Loucy (cell line): ENCODE measurements at regions not wholly inside any gene's neighbourhood (a gene's known extent, or its start where the extent isn't known, plus 50 kb on each side); places are given as distances from the start of the nearest gene placed in this dataset.

Experiments used
- H2AFZ ChIP-seq: fragments of 200-600 bp; sonication (generic); 2 replicates; pipeline ENCODE4 v1.6.0; 2016; ENCODE audit warnings: antibody characterized with exemption, mild to moderate bottlenecking, low read length, moderate library complexity
- H3F3A ChIP-seq: fragments of 200-600 bp; 2 replicates; pipeline ENCODE4 v1.6.0; 2016; ENCODE audit warnings: antibody characterized with exemption, low read depth, mild to moderate bottlenecking
- H3K27me3 ChIP-seq: fragments of 200-600 bp; sonication (generic); 2 replicates; pipeline ENCODE4 v1.6.1; 2014; ENCODE audit warnings: low read length, mild to moderate bottlenecking; ENCODE audit not compliant: insufficient read depth, poor library complexity, severe bottlenecking
- H3K36me3 ChIP-seq: fragments of 200-600 bp; sonication (generic); 2 replicates; pipeline ENCODE4 v1.6.1; 2016; ENCODE audit warnings: low read length; ENCODE audit not compliant: insufficient read depth
- H3K4me1 ChIP-seq: fragments of 200-600 bp; sonication (generic); 2 replicates; pipeline ENCODE4 v1.5.1; 2014; ENCODE audit warnings: low read length, mild to moderate bottlenecking; ENCODE audit not compliant: insufficient read depth, poor library complexity, severe bottlenecking
- H3K4me2 ChIP-seq: fragments of 200-600 bp; sonication (generic); 2 replicates; pipeline ENCODE4 v1.6.0; 2014; ENCODE audit warnings: antibody characterized with exemption, low read length, low read depth, mild to moderate bottlenecking; ENCODE audit not compliant: poor library complexity, severe bottlenecking
- H3K4me3 ChIP-seq: fragments of 200-600 bp; sonication (generic); 2 replicates; pipeline ENCODE4 v1.5.1; 2014; ENCODE audit warnings: low read length, mild to moderate bottlenecking, mixed read lengths; ENCODE audit not compliant: poor library complexity, severe bottlenecking
- H3K79me2 ChIP-seq: fragments of 200-600 bp; sonication (generic); 2 replicates; pipeline ENCODE4 v1.6.1; 2014; ENCODE audit warnings: low read length; ENCODE audit not compliant: insufficient read depth
- H3K9ac ChIP-seq: fragments of 200-600 bp; sonication (generic); 2 replicates; pipeline ENCODE4 v1.6.0; 2014; ENCODE audit warnings: mild to moderate bottlenecking, low read depth, low read length, moderate library complexity; ENCODE audit not compliant: poor library complexity, severe bottlenecking
- H3K9me2 ChIP-seq: fragments of 200-600 bp; sonication (generic); replicated peaks from 2 replicates; pipeline ENCODE4 v1.6.1; 2016; ENCODE audit warnings: low read depth, low read length, mixed read lengths
- H3K9me3 ChIP-seq: fragments of 200-600 bp; sonication (generic); 2 replicates; pipeline ENCODE4 v1.6.1; 2014; ENCODE audit warnings: mild to moderate bottlenecking, antibody characterized with exemption, low read length, low read depth; ENCODE audit not compliant: insufficient read depth
- H4K20me1 ChIP-seq: fragments of 200-600 bp; sonication (generic); 2 replicates; pipeline ENCODE4 v1.6.0; 2014; ENCODE audit warnings: antibody characterized with exemption, low read length, mild to moderate bottlenecking; ENCODE audit not compliant: insufficient read depth, poor library complexity, severe bottlenecking
- CTCF ChIP-seq: fragments of 200-600 bp; sonication (generic); conservative IDR thresholded peaks from 2 replicates; pipeline ENCODE4 v1.5.1; 2014; ENCODE audit warnings: mild to moderate bottlenecking, antibody characterized with exemption, low read length
- EZH2phosphoT487 ChIP-seq: fragments of 200-600 bp; IDR thresholded peaks from 2 replicates; pipeline ENCODE4 v1.6.1; 2018; ENCODE audit warnings: antibody characterized with exemption, mild to moderate bottlenecking, moderate library complexity, borderline replicate concordance

GRCh38 chr13:100842136-100842535 lies 167.5 kb upstream of the TMTC4 start:
- no peak overlapping the region for H3K9ac ChIP-seq
- no peak overlapping the region for H2AFZ ChIP-seq
- no peaks in the 10 kb centered on the region for H3F3A ChIP-seq
- TF ChIP-seq CTCF (no peak), EZH2phosphoT487 (no peak)
- H3K79me2 ChIP-seq, result no peaks in the 10 kb centered on the region
- no peaks in the 10 kb centered on the region; the same call in 1 of the 2 replicates for H3K9me2 ChIP-seq
- H3K36me3 ChIP-seq, result no peaks in the 10 kb centered on the region
- H3K27me3 ChIP-seq, result no peaks in the 10 kb centered on the region
- H4K20me1 ChIP-seq, result no peaks in the 10 kb centered on the region
- H3K4me1 ChIP-seq, result no peaks in the 10 kb centered on the region
- H3K4me3 ChIP-seq, result no peak overlapping the region
- no peak overlapping the region for H3K4me2 ChIP-seq
- H3K9me3 ChIP-seq, result no peaks in the 10 kb centered on the region

- H3K79me2 ChIP-seq, result no peaks in the 10 kb centered on the region
- no peaks in the 10 kb centered on the region for H3K27me3 ChIP-seq
- no peaks in the 10 kb centered on the region for H4K20me1 ChIP-seq
- no peaks in the 10 kb centered on the region for H3F3A ChIP-seq
- no peak overlapping the region for H3K9ac ChIP-seq
- no peaks in the 10 kb centered on the region for H3K9me2 ChIP-seq
- H3K9me3 ChIP-seq, result no peaks in the 10 kb centered on the region
- H3K4me1 ChIP-seq, result no peaks in the 10 kb centered on the region
- no peaks in the 10 kb centered on the region for H3K36me3 ChIP-seq
- no peak overlapping the region for H2AFZ ChIP-seq
- TF ChIP-seq CTCF (no peak), EZH2phosphoT487 (no peak)
- H3K4me3 ChIP-seq, result no peak overlapping the region
- no peak overlapping the region for H3K4me2 ChIP-seq
Measured at GRCh38 chr13:100838387-100838786, 163.8 kb upstream of the TMTC4 start.

DNA sequence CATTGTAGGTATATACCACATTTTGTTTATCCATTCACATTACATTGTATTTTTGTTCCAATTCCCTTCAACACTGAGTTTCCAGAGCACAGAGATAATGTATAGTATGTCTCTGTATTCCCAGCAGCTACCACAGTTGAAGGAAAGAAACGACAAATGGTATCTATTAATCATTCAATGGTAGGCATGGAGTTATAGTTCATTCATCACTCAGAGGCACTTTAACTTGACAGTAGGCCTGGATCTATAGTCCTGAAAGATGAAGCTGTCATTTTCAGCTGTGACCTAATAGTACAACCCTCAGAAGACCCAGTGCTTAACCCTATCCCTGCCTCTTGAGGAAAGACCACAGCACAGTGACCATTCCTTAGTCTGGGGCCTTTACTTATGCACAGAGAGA lies 163.0 kb upstream of the TMTC4 start:
- TF ChIP-seq EZH2phosphoT487, result no peak
- TF ChIP-seq CTCF, result no peak
- Histone ChIP-seq H3K9ac (no peak overlapping the region), H3K9me3 (no peaks in the 10 kb centered on the region), H3K79me2 (no peaks in the 10 kb centered on the region), H3K36me3 (no peaks in the 10 kb centered on the region), H3F3A (no peaks in the 10 kb centered on the region), H3K4me3 (no peak overlapping the region), H3K4me2 (no peak overlapping the region), H4K20me1 (no peaks in the 10 kb centered on the region), H3K9me2 (no peaks in the 10 kb centered on the region), H3K27me3 (no peaks in the 10 kb centered on the region), H2AFZ (no peak overlapping the region), H3K4me1 (no peaks in the 10 kb centered on the region)
